HepG2 (cell line): ENCODE measurements at regions not wholly inside any gene's neighbourhood (a gene's known extent, or its start where the extent isn't known, plus 50 kb on each side); places are given as distances from the start of the nearest gene placed in this dataset.

Experiments used
- ASH2L ChIP-seq: fragments of 300-600, 200-600 bp; sonication (generic); IDR thresholded peaks from 2 replicates; pipeline ENCODE4 v1.7.0; 2017; ENCODE audit warnings: low read depth, mild to moderate bottlenecking, moderate library complexity, mixed read lengths, low read length; ENCODE audit not compliant: insufficient read length
- BCL6 ChIP-seq: IDR thresholded peaks from 2 replicates; pipeline ENCODE4 v1.6.1; 2016; ENCODE audit warnings: missing genetic modification reagents, missing compliant biosample characterization
- CC2D1A ChIP-seq: sonication (generic); formaldehyde crosslinking; IDR thresholded peaks from 2 replicates; pipeline ENCODE4 v1.8.1; 2023; ENCODE audit warnings: mild to moderate bottlenecking, missing genetic modification reagents
- IKZF5 ChIP-seq: IDR thresholded peaks from 2 replicates; pipeline ENCODE4 v1.6.1; 2018; ENCODE audit warnings: missing genetic modification reagents, mild to moderate bottlenecking, missing compliant biosample characterization
- NFYB ChIP-seq: sonication (generic); formaldehyde crosslinking; IDR thresholded peaks from 2 replicates; pipeline ENCODE4 v1.4.0; 2020; ENCODE audit warnings: missing genetic modification reagents
- STAT6 ChIP-seq: sonication (generic); formaldehyde crosslinking; IDR thresholded peaks from 2 replicates; pipeline ENCODE4 v1.4.0; 2020; ENCODE audit warnings: missing genetic modification reagents, mild to moderate bottlenecking, borderline replicate concordance
- ZNF580 ChIP-seq: IDR thresholded peaks from 2 replicates; pipeline ENCODE4 v1.6.1; 2016; ENCODE audit warnings: low read depth, borderline replicate concordance

- TF ChIP-seq BCL6 (CRISPR knock-in tag) (no peak), IKZF5 (CRISPR knock-in tag) (no peak), CC2D1A (CRISPR knock-in tag) (no peak), ZNF580 (CRISPR knock-in tag) (no peak), ASH2L (no peak), STAT6 (CRISPR knock-in tag) (no peak), NFYB (CRISPR knock-in tag) (no peak)
Measured at GRCh38 chr2:60355849-60356261, 197.6 kb downstream of the BCL11A start.
